ENCODE measurements at regions not wholly inside any gene's neighbourhood (a gene's known extent, or its start where the extent isn't known, plus 50 kb on each side); places are given as distances from the start of the nearest gene placed in this dataset.

- no peak for TF ChIP-seq YY1 (IDR thresholded peaks at IDR 0.05; ENCODE audit: insufficient read depth, insufficient read length)
- no peak for TF ChIP-seq SUZ12 (IDR thresholded peaks at IDR 0.05; ENCODE audit: extremely low read depth, insufficient read depth, insufficient read length)
Measured at GRCh38 chr2:5825686-5826085, 133.5 kb downstream of the SOX11 start.

Measured in NT2/D1 (cell line).